Fibroblast of lung (primary cell): ENCODE measurements at regions not wholly inside any gene's neighbourhood (a gene's known extent, or its start where the extent isn't known, plus 50 kb on each side); places are given as distances from the start of the nearest gene placed in this dataset.

Source experiments
- CTCF ChIP-seq, 2 donors: IDR thresholded peaks in 1 of 2; conservative IDR thresholded peaks in 1 of 2; 1 replicate in 1 of 2; 2 replicates in 1 of 2; pipeline ENCODE4 v1.5.1; 2011 to 2012; ENCODE audit warnings: low read length in 2 of 2, control low read depth in 1 of 2, inconsistent platforms in 1 of 2, low read depth in 1 of 2, mild to moderate bottlenecking in 1 of 2
- EZH2 ChIP-seq: IDR thresholded peaks from 2 replicates; pipeline ENCODE4 v1.5.1; 2012; ENCODE audit warnings: low read length, control low read depth, mild to moderate bottlenecking; ENCODE audit errors: missing control alignments

- TF ChIP-seq CTCF (conservative IDR thresholded peaks at IDR 0.05 in 1 of 2, IDR thresholded peaks at IDR 0.05 in 1 of 2; ENCODE audit: low read depth in 1 of 2, low read length in 2 of 2) (no peak), EZH2 (no peak)
Measured at GRCh38 chr2:8565399-8566154, 116.3 kb upstream of the ID2 start.
